ENCODE measurements at regions not wholly inside any gene's neighbourhood (a gene's known extent, or its start where the extent isn't known, plus 50 kb on each side); places are given as distances from the start of the nearest gene placed in this dataset.

- TF ChIP-seq, protein P1, sequence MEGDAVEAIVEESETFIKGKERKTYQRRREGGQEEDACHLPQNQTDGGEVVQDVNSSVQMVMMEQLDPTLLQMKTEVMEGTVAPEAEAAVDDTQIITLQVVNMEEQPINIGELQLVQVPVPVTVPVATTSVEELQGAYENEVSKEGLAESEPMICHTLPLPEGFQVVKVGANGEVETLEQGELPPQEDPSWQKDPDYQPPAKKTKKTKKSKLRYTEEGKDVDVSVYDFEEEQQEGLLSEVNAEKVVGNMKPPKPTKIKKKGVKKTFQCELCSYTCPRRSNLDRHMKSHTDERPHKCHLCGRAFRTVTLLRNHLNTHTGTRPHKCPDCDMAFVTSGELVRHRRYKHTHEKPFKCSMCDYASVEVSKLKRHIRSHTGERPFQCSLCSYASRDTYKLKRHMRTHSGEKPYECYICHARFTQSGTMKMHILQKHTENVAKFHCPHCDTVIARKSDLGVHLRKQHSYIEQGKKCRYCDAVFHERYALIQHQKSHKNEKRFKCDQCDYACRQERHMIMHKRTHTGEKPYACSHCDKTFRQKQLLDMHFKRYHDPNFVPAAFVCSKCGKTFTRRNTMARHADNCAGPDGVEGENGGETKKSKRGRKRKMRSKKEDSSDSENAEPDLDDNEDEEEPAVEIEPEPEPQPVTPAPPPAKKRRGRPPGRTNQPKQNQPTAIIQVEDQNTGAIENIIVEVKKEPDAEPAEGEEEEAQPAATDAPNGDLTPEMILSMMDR (conservative IDR thresholded peaks at IDR 0.05 in 1 of 2, IDR thresholded peaks at IDR 0.05 in 1 of 2; ENCODE audit: low read depth in 1 of 2, low read length in 2 of 2), result no peak
- no peak for TF ChIP-seq EZH2 (IDR thresholded peaks at IDR 0.05; ENCODE audit: low read length, missing control alignments)
Measured at GRCh38 chr14:43356979-43357545, 1150.0 kb downstream of the FSCB start.
